Natural killer cell treated with Interleukin-12 subunit alpha and Interleukin-12 subunit beta and Interleukin-15 and Interleukin-18, amount 100 ng/mL, for 72 hours (primary cell): ENCODE measurements at regions not wholly inside any gene's neighbourhood (a gene's known extent, or its start where the extent isn't known, plus 50 kb on each side); places are given as distances from the start of the nearest gene placed in this dataset.
"Not testable (repeated sequence)": the region's sequence is repeated elsewhere in the genome, so short reads cannot be mapped to it uniquely, and the experiment has no call there.

ENCODE experiments used
- ATAC-seq, 2 donors: fragments of 150-1000 bp; cut with Tn5 transposase in 1 of 2; sonication (Bioruptor Pico), chemical (Tn5 transposase) in 1 of 2; 2 replicates each; pipeline ENCODE4 v1.10.0; 2021
- DNase-seq: peaks from one replicate; pipeline ENCODE4 v3.0.0; 2022; ENCODE audit warnings: low spot score
- H3K27ac Mint-ChIP-seq, 2 donors: 1 replicate in 1 of 2; 2 replicates in 1 of 2; pipeline ENCODE4 v1.8.0; 2022; ENCODE audit warnings: mixed read lengths in 2 of 2, mild to moderate bottlenecking in 1 of 2, moderate library complexity in 1 of 2
- H3K27me3 Mint-ChIP-seq, 2 donors: 1 replicate in 1 of 2; 2 replicates in 1 of 2; pipeline ENCODE4 v1.8.0; 2022; ENCODE audit warnings: mixed read lengths in 2 of 2
- H3K36me3 Mint-ChIP-seq: one replicate; pipeline ENCODE4 v1.8.0; 2022; ENCODE audit warnings: mixed read lengths
- H3K4me1 Mint-ChIP-seq, 2 donors: 1 replicate in 1 of 2; 2 replicates in 1 of 2; pipeline ENCODE4 v1.8.0; 2022; ENCODE audit warnings: low read depth in 2 of 2, mixed read lengths in 2 of 2, mild to moderate bottlenecking in 1 of 2
- H3K4me3 Mint-ChIP-seq: one replicate; pipeline ENCODE4 v1.8.0; 2022; ENCODE audit warnings: mixed read lengths
- H3K9me3 Mint-ChIP-seq: 2 replicates; pipeline ENCODE4 v1.8.0; 2022; ENCODE audit warnings: mixed read lengths

- ATAC-seq = no peak
- no peaks in the 10 kb centered on the region for H3K9me3 Mint-ChIP-seq
These were observed 400.8 kb downstream of the SMOC2 start for GRCh38 chr6:168841609-168842278.

GRCh38 chr6:168840932-168841331, 399.9 kb downstream of the SMOC2 start:
- H3K27ac Mint-ChIP-seq, H3K4me3 Mint-ChIP-seq, H3K27me3 Mint-ChIP-seq, H3K9me3 Mint-ChIP-seq: not testable (repeated sequence)
- peak in 1 of 2 donors; percentile 32 for ATAC-seq
- Mint-ChIP-seq H3K4me1 (peaks cover 0 to 15% of the 10 kb centered on the region in 2 donors), H3K36me3 (peaks cover 14% of the 10 kb centered on the region)
- DNase-seq = peak; percentile 76

More at GRCh38 chr6:168841609-168842278, 400.8 kb downstream of the SMOC2 start:
- Mint-ChIP-seq H3K4me3 (no peak overlapping the region), H3K27me3 (no peaks in the 10 kb centered on the region), H3K27ac (no peak overlapping the region), H3K36me3 (peaks cover 14% of the 10 kb centered on the region), H3K4me1 (peaks cover 0 to 15% of the 10 kb centered on the region in 2 donors)
- no peak for DNase-seq

- not testable (repeated sequence) for H3K27me3 Mint-ChIP-seq, H3K9me3 Mint-ChIP-seq, ATAC-seq, H3K27ac Mint-ChIP-seq, DNase-seq, H3K4me3 Mint-ChIP-seq
- H3K4me1 Mint-ChIP-seq = peaks cover 0 to 18% of the 10 kb centered on the region in 2 donors
- peaks cover 14% of the 10 kb centered on the region for H3K36me3 Mint-ChIP-seq
These were observed 399.3 kb downstream of the SMOC2 start for GRCh38 chr6:168840299-168840698.

GRCh38 chr6:168838037-168838399, 397.0 kb downstream of the SMOC2 start:
- Mint-ChIP-seq H3K4me1 (peaks cover 0 to 16% of the 10 kb centered on the region in 2 donors), H3K36me3 (peaks cover 19% of the 10 kb centered on the region), H3K4me3 (no peak overlapping the region), H3K27ac (no peak overlapping the region), H3K27me3 (peaks cover 0 to 10% of the 10 kb centered on the region in 2 donors), H3K9me3 (no peaks in the 10 kb centered on the region)
- no peak for ATAC-seq
- DNase-seq = no peak

GRCh38 chr6:168837254-168838036, 396.5 kb downstream of the SMOC2 start:
- Mint-ChIP-seq H3K36me3 (peaks cover 20% of the 10 kb centered on the region), H3K9me3 (no peaks in the 10 kb centered on the region), H3K4me1 (peaks cover 0 to 16% of the 10 kb centered on the region in 2 donors), H3K27ac (no peak overlapping the region), H3K4me3 (no peak overlapping the region), H3K27me3 (peaks cover 0 to 10% of the 10 kb centered on the region in 2 donors)
- ATAC-seq (no peak), DNase-seq (no peak)

- Mint-ChIP-seq H3K36me3 (peaks cover 20% of the 10 kb centered on the region), H3K4me3 (no peak overlapping the region), H3K27ac (no peak overlapping the region), H3K4me1 (peaks cover 0 to 15% of the 10 kb centered on the region in 2 donors), H3K9me3 (no peaks in the 10 kb centered on the region), H3K27me3 (peaks cover 0 to 10% of the 10 kb centered on the region in 2 donors)
- DNase-seq = no peak
- no peak for ATAC-seq
These were observed 395.0 kb downstream of the SMOC2 start for GRCh38 chr6:168835991-168836390.

- H3K27me3 Mint-ChIP-seq = peaks cover 0 to 10% of the 10 kb centered on the region in 2 donors
- H3K4me3 Mint-ChIP-seq = no peak overlapping the region
- ATAC-seq (no peak), DNase-seq (no peak)
- peaks cover 20% of the 10 kb centered on the region for H3K36me3 Mint-ChIP-seq
- H3K9me3 Mint-ChIP-seq = no peaks in the 10 kb centered on the region
- H3K4me1 Mint-ChIP-seq = peaks cover 0 to 13% of the 10 kb centered on the region in 2 donors
- H3K27ac Mint-ChIP-seq = no peak overlapping the region
These were observed 393.8 kb downstream of the SMOC2 start for GRCh38 chr6:168834801-168835200.

- DNase-seq = no peak
- ATAC-seq = no peak
- no peak overlapping the region for H3K27ac Mint-ChIP-seq
- H3K9me3 Mint-ChIP-seq = no peaks in the 10 kb centered on the region
- peaks cover 0 to 8% of the 10 kb centered on the region in 2 donors for H3K4me1 Mint-ChIP-seq
- H3K4me3 Mint-ChIP-seq = no peak overlapping the region
- H3K27me3 Mint-ChIP-seq = peaks cover 0 to 10% of the 10 kb centered on the region in 2 donors
- H3K36me3 Mint-ChIP-seq = peaks cover 15% of the 10 kb centered on the region
These were observed 393.1 kb downstream of the SMOC2 start for GRCh38 chr6:168834042-168834587.

- Mint-ChIP-seq H3K9me3 (no peaks in the 10 kb centered on the region), H3K27me3 (peaks cover 0 to 5% of the 10 kb centered on the region in 2 donors)
- no peak for ATAC-seq
These were observed 387.8 kb downstream of the SMOC2 start for GRCh38 chr6:168828800-168829199.

GRCh38 chr6:168828035-168828434, 387.1 kb downstream of the SMOC2 start:
- no peaks in the 10 kb centered on the region for H3K27me3 Mint-ChIP-seq
- peaks cover under 1% of the 10 kb centered on the region for H3K36me3 Mint-ChIP-seq
- ATAC-seq (no peak), DNase-seq (no peak)
- H3K27ac Mint-ChIP-seq = no peak overlapping the region
- H3K9me3 Mint-ChIP-seq = no peaks in the 10 kb centered on the region
- no peak overlapping the region for H3K4me3 Mint-ChIP-seq
- H3K4me1 Mint-ChIP-seq = no peaks in the 10 kb centered on the region

More at GRCh38 chr6:168828800-168829199, 387.8 kb downstream of the SMOC2 start:
- no peak for DNase-seq
- Mint-ChIP-seq H3K4me3 (no peak overlapping the region), H3K4me1 (no peaks in the 10 kb centered on the region), H3K36me3 (peaks cover 6% of the 10 kb centered on the region), H3K27ac (no peak overlapping the region)

GRCh38 chr6:168827586-168827871, 386.5 kb downstream of the SMOC2 start:
- H3K36me3 Mint-ChIP-seq = no peaks in the 10 kb centered on the region
- DNase-seq (no peak), ATAC-seq (no peak)
- H3K4me1 Mint-ChIP-seq = no peaks in the 10 kb centered on the region
- no peak overlapping the region for H3K27ac Mint-ChIP-seq
- H3K9me3 Mint-ChIP-seq = no peaks in the 10 kb centered on the region
- no peaks in the 10 kb centered on the region for H3K27me3 Mint-ChIP-seq
- no peak overlapping the region for H3K4me3 Mint-ChIP-seq

- Mint-ChIP-seq H3K27me3 (no peaks in the 10 kb centered on the region), H3K36me3 (no peaks in the 10 kb centered on the region), H3K4me3 (no peak overlapping the region), H3K27ac (no peak overlapping the region), H3K4me1 (no peaks in the 10 kb centered on the region), H3K9me3 (no peaks in the 10 kb centered on the region)
- no peak for DNase-seq
- ATAC-seq = no peak
These were observed 386.0 kb downstream of the SMOC2 start for GRCh38 chr6:168826726-168827585.

GRCh38 chr6:168826078-168826390, 385.1 kb downstream of the SMOC2 start:
- no peak overlapping the region for H3K27ac Mint-ChIP-seq

More at GRCh38 chr6:168826078-168826390, 385.1 kb downstream of the SMOC2 start:
- H3K36me3 Mint-ChIP-seq = no peaks in the 10 kb centered on the region
- H3K27me3 Mint-ChIP-seq = no peaks in the 10 kb centered on the region
- ATAC-seq = no peak
- no peaks in the 10 kb centered on the region for H3K4me1 Mint-ChIP-seq
- no peaks in the 10 kb centered on the region for H3K9me3 Mint-ChIP-seq
- no peak for DNase-seq
- no peak overlapping the region for H3K4me3 Mint-ChIP-seq
